ENCODE measurements at regions not wholly inside any gene's neighbourhood (a gene's known extent, or its start where the extent isn't known, plus 50 kb on each side); places are given as distances from the start of the nearest gene placed in this dataset.

DNA sequence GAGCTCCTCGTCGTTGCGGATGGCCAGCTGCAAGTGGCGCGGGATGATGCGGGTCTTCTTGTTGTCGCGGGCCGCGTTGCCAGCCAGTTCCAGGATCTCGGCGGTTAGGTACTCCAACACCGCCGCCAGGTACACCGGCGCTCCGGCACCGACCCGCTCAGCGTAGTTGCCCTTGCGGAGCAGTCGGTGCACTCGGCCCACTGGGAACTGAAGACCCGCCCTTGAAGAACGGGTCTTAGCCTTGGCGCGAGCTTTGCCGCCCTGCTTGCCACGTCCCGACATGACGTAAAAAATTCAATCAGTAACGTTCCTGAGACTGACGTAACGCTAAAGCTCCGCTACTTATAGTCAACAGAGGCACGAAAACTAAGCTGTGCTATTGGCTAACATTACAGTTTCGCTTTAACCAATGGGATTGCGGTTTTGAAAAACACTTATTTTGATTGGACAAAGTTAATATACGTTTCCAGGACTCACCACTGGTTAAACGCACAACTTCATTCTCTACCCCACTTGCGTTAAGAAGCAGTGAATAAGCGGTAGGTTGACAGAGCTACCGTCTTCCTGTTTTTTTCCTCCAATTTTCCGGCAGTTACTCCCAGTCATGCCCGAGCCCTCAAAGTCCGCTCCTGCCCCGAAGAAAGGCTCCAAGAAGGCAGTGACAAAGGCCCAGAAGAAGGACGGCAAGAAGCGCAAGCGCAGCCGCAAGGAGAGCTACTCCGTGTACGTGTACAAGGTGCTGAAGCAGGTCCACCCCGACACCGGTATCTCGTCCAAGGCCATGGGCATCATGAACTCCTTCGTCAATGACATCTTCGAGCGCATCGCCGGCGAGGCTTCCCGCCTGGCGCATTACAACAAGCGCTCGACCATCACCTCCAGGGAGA is 73.9 kb downstream of the OR2B2 start (continued):
- no peak for TF ChIP-seq ZNF7 (CRISPR knock-in tag; IDR thresholded peaks at IDR 0.05)
- TF ChIP-seq, protein P1, sequence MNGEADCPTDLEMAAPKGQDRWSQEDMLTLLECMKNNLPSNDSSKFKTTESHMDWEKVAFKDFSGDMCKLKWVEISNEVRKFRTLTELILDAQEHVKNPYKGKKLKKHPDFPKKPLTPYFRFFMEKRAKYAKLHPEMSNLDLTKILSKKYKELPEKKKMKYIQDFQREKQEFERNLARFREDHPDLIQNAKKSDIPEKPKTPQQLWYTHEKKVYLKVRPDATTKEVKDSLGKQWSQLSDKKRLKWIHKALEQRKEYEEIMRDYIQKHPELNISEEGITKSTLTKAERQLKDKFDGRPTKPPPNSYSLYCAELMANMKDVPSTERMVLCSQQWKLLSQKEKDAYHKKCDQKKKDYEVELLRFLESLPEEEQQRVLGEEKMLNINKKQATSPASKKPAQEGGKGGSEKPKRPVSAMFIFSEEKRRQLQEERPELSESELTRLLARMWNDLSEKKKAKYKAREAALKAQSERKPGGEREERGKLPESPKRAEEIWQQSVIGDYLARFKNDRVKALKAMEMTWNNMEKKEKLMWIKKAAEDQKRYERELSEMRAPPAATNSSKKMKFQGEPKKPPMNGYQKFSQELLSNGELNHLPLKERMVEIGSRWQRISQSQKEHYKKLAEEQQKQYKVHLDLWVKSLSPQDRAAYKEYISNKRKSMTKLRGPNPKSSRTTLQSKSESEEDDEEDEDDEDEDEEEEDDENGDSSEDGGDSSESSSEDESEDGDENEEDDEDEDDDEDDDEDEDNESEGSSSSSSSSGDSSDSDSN (CRISPR knock-in tag; IDR thresholded peaks at IDR 0.05) = peak; percentile 83
- no peak; the same call in 1 of the 2 replicates for TF ChIP-seq GTF2F1 (IDR thresholded peaks at IDR 0.05; ENCODE audit: low read length)
- TF ChIP-seq ZNF567 (CRISPR knock-in tag; IDR thresholded peaks at IDR 0.05; ENCODE audit: borderline replicate concordance) = 0 out of 2 replicates have a peak, but pooled peaks have one; percentile 50
- no peak for TF ChIP-seq ATM (IDR thresholded peaks at IDR 0.05; ENCODE audit: borderline replicate concordance)
- peak; percentile 12 for TF ChIP-seq ZSCAN21 (CRISPR knock-in tag; IDR thresholded peaks at IDR 0.05; ENCODE audit: borderline replicate concordance)
- no peak for TF ChIP-seq NR3C1 (CRISPR knock-in tag; IDR thresholded peaks at IDR 0.05)
- no peak for TF ChIP-seq TARDBP (CRISPR knock-in tag; IDR thresholded peaks at IDR 0.05)
- 0 out of 2 replicates have a peak, but pooled peaks have one; percentile 58 for TF ChIP-seq KLF13 (CRISPR knock-in tag; IDR thresholded peaks at IDR 0.05)
- TF ChIP-seq ZFP90 (CRISPR knock-in tag; IDR thresholded peaks at IDR 0.05; ENCODE audit: borderline replicate concordance) = peak; percentile 93
- TF ChIP-seq TRIM24 (CRISPR knock-in tag; IDR thresholded peaks at IDR 0.05) = no peak
- peak; percentile 59; the same call in 1 of the 2 replicates for TF ChIP-seq TOE1 (CRISPR knock-in tag; IDR thresholded peaks at IDR 0.05)
- peak; percentile 55; the same call in 1 of the 2 replicates for TF ChIP-seq HNRNPL (IDR thresholded peaks at IDR 0.05; ENCODE audit: low read depth, low read length)
- TF ChIP-seq, protein P2, sequence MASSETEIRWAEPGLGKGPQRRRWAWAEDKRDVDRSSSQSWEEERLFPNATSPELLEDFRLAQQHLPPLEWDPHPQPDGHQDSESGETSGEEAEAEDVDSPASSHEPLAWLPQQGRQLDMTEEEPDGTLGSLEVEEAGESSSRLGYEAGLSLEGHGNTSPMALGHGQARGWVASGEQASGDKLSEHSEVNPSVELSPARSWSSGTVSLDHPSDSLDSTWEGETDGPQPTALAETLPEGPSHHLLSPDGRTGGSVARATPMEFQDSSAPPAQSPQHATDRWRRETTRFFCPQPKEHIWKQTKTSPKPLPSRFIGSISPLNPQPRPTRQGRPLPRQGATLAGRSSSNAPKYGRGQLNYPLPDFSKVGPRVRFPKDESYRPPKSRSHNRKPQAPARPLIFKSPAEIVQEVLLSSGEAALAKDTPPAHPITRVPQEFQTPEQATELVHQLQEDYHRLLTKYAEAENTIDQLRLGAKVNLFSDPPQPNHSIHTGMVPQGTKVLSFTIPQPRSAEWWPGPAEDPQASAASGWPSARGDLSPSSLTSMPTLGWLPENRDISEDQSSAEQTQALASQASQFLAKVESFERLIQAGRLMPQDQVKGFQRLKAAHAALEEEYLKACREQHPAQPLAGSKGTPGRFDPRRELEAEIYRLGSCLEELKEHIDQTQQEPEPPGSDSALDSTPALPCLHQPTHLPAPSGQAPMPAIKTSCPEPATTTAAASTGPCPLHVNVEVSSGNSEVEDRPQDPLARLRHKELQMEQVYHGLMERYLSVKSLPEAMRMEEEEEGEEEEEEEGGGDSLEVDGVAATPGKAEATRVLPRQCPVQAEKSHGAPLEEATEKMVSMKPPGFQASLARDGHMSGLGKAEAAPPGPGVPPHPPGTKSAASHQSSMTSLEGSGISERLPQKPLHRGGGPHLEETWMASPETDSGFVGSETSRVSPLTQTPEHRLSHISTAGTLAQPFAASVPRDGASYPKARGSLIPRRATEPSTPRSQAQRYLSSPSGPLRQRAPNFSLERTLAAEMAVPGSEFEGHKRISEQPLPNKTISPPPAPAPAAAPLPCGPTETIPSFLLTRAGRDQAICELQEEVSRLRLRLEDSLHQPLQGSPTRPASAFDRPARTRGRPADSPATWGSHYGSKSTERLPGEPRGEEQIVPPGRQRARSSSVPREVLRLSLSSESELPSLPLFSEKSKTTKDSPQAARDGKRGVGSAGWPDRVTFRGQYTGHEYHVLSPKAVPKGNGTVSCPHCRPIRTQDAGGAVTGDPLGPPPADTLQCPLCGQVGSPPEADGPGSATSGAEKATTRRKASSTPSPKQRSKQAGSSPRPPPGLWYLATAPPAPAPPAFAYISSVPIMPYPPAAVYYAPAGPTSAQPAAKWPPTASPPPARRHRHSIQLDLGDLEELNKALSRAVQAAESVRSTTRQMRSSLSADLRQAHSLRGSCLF (CRISPR knock-in tag; IDR thresholded peaks at IDR 0.05; ENCODE audit: borderline replicate concordance) = peak; percentile 14; the same call in 1 of the 2 replicates
- TF ChIP-seq ZNF34 (CRISPR knock-in tag; IDR thresholded peaks at IDR 0.05; ENCODE audit: borderline replicate concordance) = no peak
- TF ChIP-seq ZNF30 (CRISPR knock-in tag; IDR thresholded peaks at IDR 0.05) = 0 out of 2 replicates have a peak, but pooled peaks have one; percentile 55
- no peak for TF ChIP-seq SP2 (CRISPR knock-in tag; IDR thresholded peaks at IDR 0.05)
- TF ChIP-seq IRX3 (CRISPR knock-in tag; IDR thresholded peaks at IDR 0.05; ENCODE audit: borderline replicate concordance, low read depth) = no peak; the same call in 1 of the 2 replicates
- TF ChIP-seq ZC3H13 (CRISPR knock-in tag; IDR thresholded peaks at IDR 0.05) = peak; percentile 5; the same call in 1 of the 2 replicates
- TF ChIP-seq, protein P3, sequence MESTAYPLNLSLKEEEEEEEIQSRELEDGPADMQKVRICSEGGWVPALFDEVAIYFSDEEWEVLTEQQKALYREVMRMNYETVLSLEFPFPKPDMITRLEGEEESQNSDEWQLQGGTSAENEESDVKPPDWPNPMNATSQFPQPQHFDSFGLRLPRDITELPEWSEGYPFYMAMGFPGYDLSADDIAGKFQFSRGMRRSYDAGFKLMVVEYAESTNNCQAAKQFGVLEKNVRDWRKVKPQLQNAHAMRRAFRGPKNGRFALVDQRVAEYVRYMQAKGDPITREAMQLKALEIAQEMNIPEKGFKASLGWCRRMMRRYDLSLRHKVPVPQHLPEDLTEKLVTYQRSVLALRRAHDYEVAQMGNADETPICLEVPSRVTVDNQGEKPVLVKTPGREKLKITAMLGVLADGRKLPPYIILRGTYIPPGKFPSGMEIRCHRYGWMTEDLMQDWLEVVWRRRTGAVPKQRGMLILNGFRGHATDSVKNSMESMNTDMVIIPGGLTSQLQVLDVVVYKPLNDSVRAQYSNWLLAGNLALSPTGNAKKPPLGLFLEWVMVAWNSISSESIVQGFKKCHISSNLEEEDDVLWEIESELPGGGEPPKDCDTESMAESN (CRISPR knock-in tag; conservative IDR thresholded peaks at IDR 0.05) = peak; percentile 91
- TF ChIP-seq SALL2 (CRISPR knock-in tag; IDR thresholded peaks at IDR 0.05) = peak; percentile 87

All from HepG2 (cell line).